GM19240 (cell line): ENCODE measurements at regions not wholly inside any gene's neighbourhood (a gene's known extent, or its start where the extent isn't known, plus 50 kb on each side); places are given as distances from the start of the nearest gene placed in this dataset.
"Not testable (repeated sequence)": the region's sequence is repeated elsewhere in the genome, so short reads cannot be mapped to it uniquely, and the experiment has no call there.

ENCODE experiments used
- DNase-seq: peaks from one replicate; pipeline ENCODE4 v3.0.0; 2011; ENCODE audit warnings: low spot score; ENCODE audit not compliant: insufficient read length

DNA sequence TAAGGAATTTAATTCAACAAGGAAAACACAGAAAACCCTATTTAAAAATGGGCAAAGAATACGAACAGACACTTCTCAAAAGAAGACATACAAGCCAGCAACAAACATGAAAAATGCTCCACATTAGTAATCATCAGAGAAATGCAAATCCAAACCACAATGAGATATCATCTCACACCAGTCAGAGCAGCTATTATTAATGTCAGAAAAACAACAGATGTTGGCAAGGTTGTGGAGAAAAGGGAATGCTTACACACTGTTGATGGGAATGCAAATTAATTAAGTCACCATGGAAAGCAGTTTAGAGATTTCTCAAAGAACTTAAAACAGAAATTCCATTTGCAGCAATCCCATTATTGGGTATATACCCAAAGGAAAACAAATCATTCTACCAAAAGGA, 55.2 kb downstream of the GCC1 start:
- DNase-seq, result no peak

DNA sequence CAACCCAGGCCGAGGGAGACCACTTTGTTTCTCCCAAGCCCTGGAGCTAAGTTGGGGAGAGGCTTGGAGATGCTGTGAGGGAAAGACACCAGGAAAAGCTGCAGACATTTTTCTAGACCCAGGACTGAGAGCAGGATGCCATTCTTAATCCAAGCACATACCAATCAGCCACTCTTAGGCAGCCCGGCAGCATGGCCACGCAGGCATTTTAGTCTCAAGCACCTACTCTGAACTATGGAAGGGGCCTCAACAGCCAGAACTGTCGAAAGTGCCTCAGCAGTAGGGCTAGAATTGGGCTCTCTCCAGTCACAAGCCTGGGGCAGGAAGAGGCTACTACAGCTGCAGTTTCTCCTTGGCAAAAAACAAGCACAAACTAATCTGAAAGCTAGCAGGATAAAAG, 57.8 kb downstream of the GCC1 start:
- no peak for DNase-seq

DNA sequence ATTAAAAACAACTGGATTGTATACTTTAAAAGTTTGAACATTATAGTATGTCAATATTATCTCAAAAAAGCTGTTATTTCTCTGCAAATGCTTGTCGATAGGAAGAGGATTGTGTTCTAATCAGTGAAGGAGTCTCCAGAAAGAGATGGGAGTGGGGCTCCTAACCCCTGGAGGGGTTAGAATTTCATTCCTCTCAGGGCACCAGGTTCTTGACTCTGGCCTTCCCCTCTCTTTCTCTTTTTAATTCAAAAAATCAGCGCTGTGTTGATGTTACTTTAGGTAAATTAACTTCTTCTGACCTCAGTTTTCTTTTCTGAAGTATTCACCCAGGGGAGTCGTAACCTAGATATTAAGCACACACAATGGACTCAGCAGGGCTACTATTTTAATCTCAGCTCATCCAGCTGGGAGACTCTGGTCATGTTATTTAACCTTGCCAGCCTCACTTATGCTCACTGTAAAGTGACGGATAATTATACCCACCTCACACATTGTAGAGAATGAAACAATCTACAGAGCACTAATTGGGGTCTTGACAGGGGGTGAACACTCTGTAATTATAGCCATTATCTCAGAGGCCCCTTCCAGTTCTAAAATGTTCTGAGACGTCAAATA, 59.4 kb downstream of the GCC1 start:
- DNase-seq, result no peak

DNA sequence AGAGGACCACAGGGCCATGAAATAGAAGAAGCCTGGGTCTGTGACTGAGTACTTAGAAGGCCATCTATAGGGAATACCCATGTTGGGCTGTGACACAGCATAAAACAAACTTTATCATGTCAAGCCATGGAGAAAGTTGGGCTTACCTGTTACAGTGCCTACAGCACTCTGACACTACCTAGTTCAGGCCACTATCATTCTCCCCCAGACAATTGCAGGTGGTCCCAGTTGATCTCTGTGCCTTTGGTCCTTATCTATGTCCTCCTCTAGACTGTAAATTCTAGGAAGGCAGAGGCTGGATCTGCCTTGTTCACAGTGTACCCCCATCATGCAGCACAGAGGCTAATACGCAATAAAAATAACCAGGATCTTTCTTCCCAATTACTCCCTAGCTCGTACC, 69.1 kb downstream of the GCC1 start:
- no peak for DNase-seq

DNA sequence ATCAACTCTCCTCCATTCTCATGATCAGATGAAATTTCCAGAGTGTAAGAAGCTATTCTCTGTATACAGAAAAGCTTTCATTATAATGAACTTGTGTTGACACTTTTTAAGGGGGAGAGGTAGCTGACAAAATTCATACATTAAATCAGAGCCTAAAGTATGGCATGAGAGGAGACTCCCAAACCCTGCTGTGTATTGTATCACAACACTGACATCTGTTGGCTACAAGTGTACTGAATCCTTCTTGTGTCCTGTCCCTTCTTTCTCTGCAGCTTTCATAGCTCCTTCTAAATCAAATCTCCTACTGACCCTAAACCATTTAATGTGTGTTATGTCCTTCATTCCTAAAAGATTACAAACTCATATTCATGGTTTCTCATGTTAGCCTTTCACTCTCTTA, 70.9 kb downstream of the GCC1 start:
- DNase-seq, result no peak

DNA sequence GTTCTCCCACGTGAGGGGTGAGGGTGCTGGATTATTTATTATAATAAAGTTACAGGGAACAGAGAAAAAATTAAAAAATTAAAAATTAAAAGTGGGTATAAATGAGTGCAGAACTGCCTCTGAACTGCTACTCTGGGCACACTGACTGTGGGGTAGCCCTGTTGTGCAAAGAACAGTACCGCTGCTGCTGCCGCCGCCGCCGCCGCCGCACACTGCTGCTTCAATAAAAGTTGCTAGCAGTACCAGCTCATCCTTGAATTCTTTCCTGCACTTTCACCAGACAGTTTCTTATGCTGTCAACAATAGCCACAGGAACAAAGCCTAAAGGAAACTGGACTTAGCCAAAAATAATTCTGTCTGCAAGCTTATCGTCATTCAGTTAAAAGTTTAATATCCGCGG, 72.1 kb downstream of the GCC1 start:
- DNase-seq, result no peak

DNA sequence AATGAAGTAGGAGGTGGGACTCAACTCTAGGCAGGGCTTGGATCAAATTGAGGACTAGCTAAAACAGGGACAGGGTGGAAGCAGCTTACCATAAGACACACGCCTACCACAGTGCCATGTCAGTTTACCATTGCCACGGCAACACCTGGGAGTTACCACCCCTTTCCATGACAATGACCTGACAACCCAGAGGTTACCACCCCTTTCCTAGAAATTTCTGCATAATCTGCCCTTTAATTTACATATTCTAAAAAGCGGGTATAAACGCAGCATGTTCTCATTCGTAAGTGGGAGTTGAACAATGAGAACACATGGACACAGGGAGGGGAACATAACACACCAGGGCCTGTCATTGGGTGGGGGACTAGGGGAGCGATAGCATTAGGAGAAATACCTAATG, 72.7 kb downstream of the GCC1 start:
- no peak for DNase-seq

DNA sequence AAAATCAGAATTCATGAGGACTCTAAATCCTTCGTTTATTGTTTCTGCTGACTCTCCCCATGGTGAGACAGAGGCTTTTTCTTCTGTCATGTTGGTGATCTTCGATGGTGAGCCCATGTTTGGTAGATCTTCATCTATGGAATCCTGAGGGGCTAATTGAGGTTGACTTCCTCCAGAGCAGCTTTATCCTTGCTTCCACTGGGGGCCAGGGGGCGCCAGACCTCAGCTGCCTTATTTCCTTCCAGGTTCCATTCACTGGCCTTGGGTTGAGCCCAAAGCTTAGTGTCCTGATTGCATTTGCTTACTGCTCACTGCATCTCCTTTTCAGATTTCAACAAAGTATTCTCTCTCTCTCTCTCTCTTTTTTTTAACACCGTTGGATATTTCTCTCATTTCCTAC, 80.7 kb downstream of the GCC1 start:
- DNase-seq, result no peak

DNA sequence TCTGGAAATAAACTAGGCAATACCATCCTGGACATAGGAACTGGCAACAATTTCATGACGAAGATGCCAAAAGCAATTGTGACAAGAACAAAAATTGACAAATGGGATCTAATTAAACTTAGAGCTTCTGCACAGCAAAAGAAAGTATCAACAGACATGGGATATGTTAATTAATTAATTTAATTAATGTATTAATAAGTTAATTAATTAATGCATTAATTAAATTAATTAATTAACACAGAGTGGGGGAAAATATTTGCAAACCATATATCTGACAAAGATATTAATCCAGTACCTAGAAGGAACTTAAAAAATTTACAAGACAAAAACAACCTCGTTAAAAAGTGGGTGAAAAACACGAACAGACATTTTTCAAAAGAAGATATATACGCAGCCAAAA, 83.6 kb downstream of the GCC1 start:
- no peak for DNase-seq

DNA sequence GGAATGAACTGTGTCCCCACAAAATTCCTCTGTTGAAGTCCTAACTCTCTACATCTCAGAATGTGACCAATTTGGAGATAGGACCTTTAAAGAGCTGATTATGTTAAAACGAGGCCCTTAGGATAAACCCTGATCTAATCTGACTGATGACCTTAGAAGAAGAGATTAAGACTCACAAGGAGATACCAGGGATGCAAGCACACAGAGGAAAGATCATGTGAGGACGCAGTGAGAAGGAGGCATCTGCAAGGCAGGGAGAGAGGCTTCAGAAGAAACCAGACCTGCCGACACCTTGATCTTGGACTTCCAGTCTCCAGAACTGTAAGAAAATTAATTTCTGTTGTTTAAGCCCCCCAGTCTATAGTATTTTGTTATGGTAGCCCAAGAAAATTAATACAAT, 94.9 kb upstream of the ZNF800 start:
- no peak for DNase-seq

DNA sequence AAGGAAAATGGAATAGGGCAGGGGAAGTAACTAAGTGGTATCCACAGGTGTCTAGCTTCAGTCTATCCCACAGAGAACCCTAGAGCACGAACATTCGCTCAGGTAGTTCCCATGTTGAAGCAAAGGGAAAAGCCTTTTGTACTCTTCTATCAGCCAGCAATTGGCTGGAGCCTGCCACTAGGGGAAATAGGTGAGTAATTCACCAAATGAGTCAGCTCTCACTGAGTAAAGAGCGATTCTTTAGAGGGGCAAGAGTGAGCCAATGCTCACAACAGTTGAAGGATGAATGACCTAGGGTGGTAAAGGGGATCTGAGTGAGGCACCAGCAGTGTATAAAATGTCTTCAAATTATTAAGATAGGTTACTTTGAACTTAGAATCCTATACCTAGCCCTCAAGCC, 94.1 kb upstream of the ZNF800 start:
- no peak for DNase-seq

DNA sequence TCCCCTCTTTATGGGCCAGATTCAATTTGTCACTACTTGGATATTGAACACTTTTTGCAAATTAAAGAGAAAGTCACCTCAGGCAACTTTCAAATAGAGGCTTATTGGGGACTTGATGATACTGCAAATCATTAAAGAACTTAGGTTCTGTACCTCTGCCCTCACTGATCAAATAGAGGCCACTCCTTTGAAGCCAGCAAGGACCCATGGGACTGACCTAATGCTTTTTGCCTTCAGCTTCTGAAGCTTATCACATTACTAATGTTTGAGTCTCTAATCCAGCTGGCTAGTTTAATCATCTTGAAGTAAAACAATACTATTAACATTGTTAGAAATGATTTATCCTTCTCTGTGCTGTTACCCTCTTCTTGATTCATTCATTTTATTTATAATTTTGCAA, 93.0 kb upstream of the ZNF800 start:
- no peak for DNase-seq

DNA sequence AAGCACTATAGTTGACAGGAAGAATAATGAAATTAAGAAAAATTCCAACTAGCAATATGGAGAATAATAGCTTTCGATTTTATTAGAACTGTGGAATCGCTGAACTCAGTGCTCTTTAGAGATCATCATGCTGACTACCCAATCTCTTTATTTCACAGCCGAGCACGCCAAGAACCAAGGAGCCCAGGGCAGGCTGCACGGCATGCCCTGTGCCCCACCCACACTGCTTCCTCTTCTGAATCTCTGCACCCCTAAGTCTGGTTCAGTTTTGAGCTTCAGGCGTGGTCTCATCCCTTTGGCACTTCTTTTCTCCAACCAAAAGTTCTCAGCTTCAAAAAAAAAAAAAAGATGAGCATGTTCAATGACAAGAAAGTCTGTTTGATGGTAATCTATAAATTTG, 92.4 kb upstream of the ZNF800 start:
- no peak for DNase-seq

DNA sequence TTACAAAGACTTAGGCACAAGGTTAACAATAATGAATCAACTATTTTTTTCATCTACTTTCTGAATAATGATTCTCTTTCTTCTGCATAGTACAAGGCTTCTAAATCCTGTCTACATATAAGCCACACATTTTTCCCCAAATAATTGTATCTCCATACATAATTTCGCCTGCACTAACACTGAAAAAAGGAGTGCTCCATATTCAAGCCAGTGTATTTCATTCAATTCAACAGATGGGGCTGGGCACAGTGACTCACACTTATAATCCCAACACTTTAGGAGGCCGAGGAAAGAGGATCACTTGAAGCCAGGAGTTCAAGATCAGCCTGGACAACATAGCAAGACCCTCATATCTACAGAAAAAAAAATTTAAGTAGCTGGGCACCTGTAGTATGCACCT, 86.0 kb upstream of the ZNF800 start:
- no peak for DNase-seq

DNA sequence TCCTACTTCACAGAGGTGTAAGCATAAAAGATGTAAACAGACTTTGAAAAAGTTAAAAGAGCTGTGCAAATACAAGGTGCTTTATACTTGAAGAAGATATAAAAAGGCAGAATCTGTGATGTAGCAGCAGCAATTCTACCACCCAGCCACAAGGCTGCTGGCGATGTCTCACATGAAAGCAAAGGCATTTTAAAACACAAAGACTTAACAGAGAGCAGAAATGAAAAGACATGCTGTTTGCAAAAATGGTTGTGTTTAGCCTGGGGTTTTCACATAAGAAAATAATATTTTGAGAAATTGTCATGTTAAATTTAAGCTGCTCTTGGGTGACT, 85.5 kb upstream of the ZNF800 start:
- DNase-seq, result no peak

DNA sequence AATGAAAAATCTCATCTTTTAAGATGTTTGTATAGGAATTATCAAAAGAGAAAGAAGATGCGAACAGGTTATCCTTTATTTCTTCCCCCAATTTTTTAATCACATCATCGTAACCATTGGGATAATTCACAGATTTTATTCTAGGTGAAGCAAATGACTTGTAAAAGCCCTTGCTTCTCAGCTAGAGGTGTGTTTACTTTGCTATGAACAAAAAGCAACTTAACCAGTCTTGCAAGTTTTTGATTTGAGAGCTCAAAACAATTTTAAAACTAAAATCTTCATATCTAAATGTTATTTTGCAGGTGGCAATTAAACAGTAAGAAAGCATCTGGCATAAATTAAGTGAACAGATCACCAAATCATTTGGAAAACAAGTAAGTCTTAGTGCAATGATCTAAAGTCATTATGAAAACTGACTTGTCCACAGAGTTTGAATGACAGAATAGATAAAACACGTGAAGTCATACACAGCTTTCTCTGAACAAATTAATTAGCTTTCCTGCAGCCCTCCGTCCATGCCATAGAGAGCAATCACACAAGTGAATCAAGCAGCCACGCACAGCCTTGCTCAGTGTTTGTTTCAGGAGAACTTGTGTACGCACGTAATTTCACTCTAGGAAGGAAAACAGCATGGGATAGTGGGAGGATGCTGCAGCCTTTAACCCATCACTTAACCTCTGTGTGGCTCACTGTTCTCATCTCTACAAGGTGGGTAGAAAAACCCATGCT, 85.0 kb upstream of the ZNF800 start:
- DNase-seq, result no peak

DNA sequence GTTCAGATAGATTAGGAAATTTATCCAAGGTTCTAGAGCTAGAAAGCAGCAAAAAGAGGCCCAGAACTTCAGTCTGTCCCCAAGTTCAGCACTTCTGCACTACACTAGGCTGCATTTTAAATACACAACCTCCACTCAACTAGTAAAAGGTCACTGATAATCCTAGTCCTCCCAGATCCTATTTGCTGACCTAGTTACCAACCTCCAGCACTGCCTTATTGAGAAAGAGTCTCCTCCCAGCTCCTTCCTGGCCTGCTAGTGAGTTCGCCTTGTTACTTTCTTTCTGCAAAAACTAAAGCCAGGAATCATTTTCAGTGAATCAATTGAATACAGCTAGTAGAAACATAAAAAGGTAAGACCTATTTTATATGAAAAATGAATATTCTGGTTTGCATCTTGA, 84.1 kb upstream of the ZNF800 start:
- DNase-seq, result no peak

DNA sequence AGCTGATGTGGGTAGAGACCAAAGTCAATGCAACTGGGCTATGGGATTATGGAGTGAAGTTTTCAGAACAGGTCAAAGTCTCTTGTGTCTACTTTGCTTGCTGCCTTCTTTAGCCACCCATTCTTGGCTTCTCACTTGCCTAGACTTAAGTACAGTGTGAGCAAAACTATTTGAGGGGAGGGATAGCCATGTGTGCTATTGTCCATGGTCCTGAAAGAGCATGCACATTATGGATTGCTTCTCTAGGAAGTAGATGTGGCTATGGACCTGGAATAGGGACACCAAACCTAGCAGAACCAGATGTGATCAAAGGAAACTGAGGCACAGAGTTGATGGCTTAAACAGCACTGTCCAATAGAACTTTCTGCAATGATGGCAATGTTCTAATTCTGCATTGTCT, 81.9 kb upstream of the ZNF800 start:
- DNase-seq, result no peak

DNA sequence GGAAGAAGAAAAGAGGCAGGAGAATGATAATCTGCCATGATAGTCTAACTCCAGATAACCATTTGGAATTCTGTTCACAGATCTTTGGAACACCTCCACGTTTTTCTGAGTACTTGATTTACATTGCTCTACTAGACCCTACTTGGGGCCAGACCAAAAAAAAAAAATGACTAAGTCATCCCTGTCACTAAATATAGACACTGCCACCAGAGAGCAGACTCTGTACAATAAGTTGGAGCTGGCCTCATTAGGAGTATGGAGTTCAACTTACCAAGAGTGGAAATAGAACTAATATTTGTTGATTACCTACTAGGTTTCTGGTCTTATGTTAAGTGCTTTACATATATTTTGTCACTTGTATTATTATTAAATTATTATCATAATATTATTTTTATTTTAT, 80.9 kb upstream of the ZNF800 start:
- DNase-seq, result no peak

DNA sequence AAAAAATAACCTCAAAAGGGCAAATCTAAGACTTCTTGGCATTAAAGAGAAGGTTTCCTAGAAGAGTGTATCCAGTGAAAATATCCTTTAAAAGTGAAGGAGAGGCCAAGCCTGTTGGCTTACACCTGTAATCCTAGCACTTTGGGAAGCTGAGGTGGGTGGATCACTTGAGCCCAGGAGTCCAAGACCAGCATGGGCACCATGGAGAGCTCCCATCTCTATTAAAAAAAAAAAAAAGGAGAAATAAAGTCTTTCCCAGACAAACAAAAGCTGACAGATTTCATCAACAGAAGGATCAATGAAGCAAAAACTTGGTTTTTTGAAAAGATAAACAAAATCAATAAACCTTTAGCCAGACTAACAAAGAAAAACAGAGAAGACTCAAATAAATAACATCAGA, 67.6 kb upstream of the ZNF800 start:
- no peak for DNase-seq

DNA sequence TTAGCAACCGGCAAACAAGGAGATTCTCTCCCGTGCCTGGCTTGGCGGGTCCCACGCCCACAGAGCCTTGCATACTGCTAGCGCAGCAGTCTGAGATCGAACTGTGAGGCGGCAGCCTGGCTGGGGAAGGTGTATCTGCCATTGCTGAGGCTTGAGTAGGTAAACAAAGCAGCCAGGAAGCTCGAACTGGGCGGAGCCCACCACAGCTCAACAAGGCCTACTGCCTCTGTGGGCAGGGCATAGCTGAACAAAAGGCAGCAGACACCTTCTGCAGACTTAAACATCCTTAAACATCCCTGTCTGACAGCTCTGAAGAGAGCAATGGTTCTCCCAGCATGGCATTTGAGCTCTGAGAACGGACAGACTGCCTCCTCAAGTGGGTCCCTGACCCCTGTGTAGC, 58.8 kb upstream of the ZNF800 start:
- DNase-seq, result not testable (repeated sequence)

DNA sequence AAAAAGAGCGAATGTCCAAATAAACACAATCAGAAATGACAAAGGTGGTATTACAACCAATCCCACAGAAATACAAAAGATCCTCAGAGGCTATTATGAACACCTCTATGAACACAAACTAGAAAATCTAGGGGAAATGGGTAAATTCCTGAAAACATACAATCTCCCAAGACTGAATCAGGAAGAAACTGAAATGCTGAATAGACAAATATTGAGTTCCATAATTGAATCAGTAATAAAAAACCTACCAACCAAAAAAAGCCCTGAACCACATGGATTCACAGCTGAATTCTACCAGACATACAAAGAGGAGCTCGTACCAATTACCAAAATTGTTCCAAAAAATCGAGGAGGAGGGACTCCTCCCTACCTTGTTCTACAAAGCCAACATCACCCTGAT, 56.1 kb upstream of the ZNF800 start:
- DNase-seq, result no peak

DNA sequence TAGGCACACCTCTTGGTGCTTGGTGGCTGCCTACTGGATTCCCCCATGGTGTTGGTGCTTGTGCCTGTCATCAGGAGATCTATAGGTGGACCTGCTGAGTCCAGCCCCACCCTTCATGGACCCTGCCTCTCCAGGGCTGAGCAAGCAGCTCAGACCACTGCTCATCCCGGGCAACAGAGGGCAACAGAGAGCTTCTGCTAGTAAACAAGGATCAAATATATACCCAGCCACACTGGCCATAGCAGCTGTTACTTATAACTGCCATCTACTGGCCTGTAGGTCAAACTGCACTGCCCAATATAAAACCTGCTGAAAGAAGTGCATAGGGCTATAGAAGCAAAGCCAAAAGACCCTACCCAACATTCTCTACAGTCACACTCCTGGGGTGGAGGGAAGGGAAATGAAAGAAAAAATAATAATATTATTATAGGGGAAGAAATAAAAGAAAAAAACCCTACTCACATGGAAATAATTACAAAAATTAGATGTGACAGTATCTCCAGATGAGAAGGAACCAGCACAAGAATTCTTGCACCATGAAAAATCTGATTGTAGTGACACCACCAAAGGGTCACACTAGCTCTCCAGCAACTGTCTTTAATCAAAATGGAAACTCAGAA, 54.9 kb upstream of the ZNF800 start:
- peak; percentile 71 for DNase-seq
